ENCODE measurements at regions not wholly inside any gene's neighbourhood (a gene's known extent, or its start where the extent isn't known, plus 50 kb on each side); places are given as distances from the start of the nearest gene placed in this dataset.

- Histone ChIP-seq H3K4me3 (no peak overlapping the region), H3K36me3 (ENCODE audit: low read depth) (no peaks in the 10 kb centered on the region), H3K9me3 (peaks cover 89% of the 10 kb centered on the region), H3K4me1 (ENCODE audit: low read depth) (no peaks in the 10 kb centered on the region)
- no peak for TF ChIP-seq CTCF (IDR thresholded peaks at IDR 0.05)
- ATAC-seq (no peak), DNase-seq (no peak)
- intact Hi-C loops (cut with DNase I, micrococcal nuclease) = no loop called here
Observed at GRCh38 chr13:19061278-19061677, 120.3 kb downstream of the TUBA3C start.

GRCh38 chr13:19060311-19061002 is 121.2 kb downstream of the TUBA3C start:
- Histone ChIP-seq H3K4me3 (no peak overlapping the region), H3K36me3 (ENCODE audit: low read depth) (no peaks in the 10 kb centered on the region), H3K4me1 (ENCODE audit: low read depth) (no peaks in the 10 kb centered on the region), H3K9me3 (peaks cover 96% of the 10 kb centered on the region)
- TF ChIP-seq CTCF (IDR thresholded peaks at IDR 0.05) = no peak
- ATAC-seq (no peak), DNase-seq (no peak)
- intact Hi-C loops (cut with DNase I, micrococcal nuclease) = no loop called here

- Histone ChIP-seq H3K4me1 (ENCODE audit: low read depth) (no peaks in the 10 kb centered on the region), H3K4me3 (no peak overlapping the region), H3K36me3 (ENCODE audit: low read depth) (no peaks in the 10 kb centered on the region), H3K9me3 (peaks cover 94% of the 10 kb centered on the region)
- ATAC-seq = no peak
- no peak for TF ChIP-seq CTCF (IDR thresholded peaks at IDR 0.05)
- DNase-seq = no peak
- intact Hi-C loops (cut with DNase I, micrococcal nuclease) = no loop called here
Observed at GRCh38 chr13:19059016-19059780, 122.4 kb downstream of the TUBA3C start.

GRCh38 chr13:19058566-19058965 is 123.1 kb downstream of the TUBA3C start:
- Histone ChIP-seq H3K4me3 (no peak overlapping the region), H3K9me3 (peaks cover 94% of the 10 kb centered on the region), H3K36me3 (ENCODE audit: low read depth) (no peaks in the 10 kb centered on the region), H3K4me1 (ENCODE audit: low read depth) (no peaks in the 10 kb centered on the region)
- no peak for TF ChIP-seq CTCF (IDR thresholded peaks at IDR 0.05)
- intact Hi-C loops (cut with DNase I, micrococcal nuclease) = no loop called here
- no peak for ATAC-seq
- no peak for DNase-seq

GRCh38 chr13:19057588-19058340 is 123.9 kb downstream of the TUBA3C start:
- ATAC-seq (no peak), DNase-seq (no peak)
- no peak for TF ChIP-seq CTCF (IDR thresholded peaks at IDR 0.05)
- H3K36me3 ChIP-seq (ENCODE audit: low read depth) = no peaks in the 10 kb centered on the region
- no peak overlapping the region for H3K4me3 ChIP-seq
- intact Hi-C loops (cut with DNase I, micrococcal nuclease) = no loop called here
- H3K9me3 ChIP-seq = peaks cover 93% of the 10 kb centered on the region
- no peaks in the 10 kb centered on the region for H3K4me1 ChIP-seq (ENCODE audit: low read depth)
